H9 (cell line): ENCODE measurements at regions not wholly inside any gene's neighbourhood (a gene's known extent, or its start where the extent isn't known, plus 50 kb on each side); places are given as distances from the start of the nearest gene placed in this dataset.

Experiments used
- DNase-seq: peaks from one replicate; pipeline ENCODE4 v3.0.0-alpha.2; 2017
- H2AFZ ChIP-seq: one replicate; pipeline ENCODE4 v1.6.1; 2013; ENCODE audit warnings: mild to moderate bottlenecking, low read length, control low read depth, moderate library complexity
- H2AK5ac ChIP-seq: 2 replicates; pipeline ENCODE4 v1.6.1; 2013; ENCODE audit warnings: low read length, control low read depth, mixed read lengths; ENCODE audit not compliant: insufficient read length
- H2BK120ac ChIP-seq: one replicate; pipeline ENCODE4 v1.6.1; 2013; ENCODE audit warnings: low read depth, mild to moderate bottlenecking, low read length, control low read depth, inconsistent platforms; ENCODE audit not compliant: poor library complexity, severe bottlenecking
- H2BK12ac ChIP-seq: 2 replicates; pipeline ENCODE4 v1.6.1; 2013; ENCODE audit warnings: low read length, control low read depth, mixed read lengths, low read depth; ENCODE audit not compliant: insufficient read length
- H2BK15ac ChIP-seq: 2 replicates; pipeline ENCODE4 v1.6.1; 2013; ENCODE audit warnings: low read depth, low read length, control low read depth
- H2BK20ac ChIP-seq: one replicate; pipeline ENCODE4 v1.6.1; 2013; ENCODE audit warnings: low read depth, mild to moderate bottlenecking, low read length, control low read depth, inconsistent platforms; ENCODE audit not compliant: poor library complexity, severe bottlenecking
- H2BK5ac ChIP-seq: 2 replicates; pipeline ENCODE4 v1.6.1; 2013; ENCODE audit warnings: low read length, control low read depth, mixed read lengths; ENCODE audit not compliant: insufficient read length
- H3K14ac ChIP-seq: 2 replicates; pipeline ENCODE4 v1.6.1; 2013; ENCODE audit warnings: low read length, control low read depth; ENCODE audit not compliant: insufficient read depth
- H3K18ac ChIP-seq: 2 replicates; pipeline ENCODE4 v1.6.1; 2013; ENCODE audit warnings: low read depth, mild to moderate bottlenecking, mixed read lengths, low read length, control low read depth; ENCODE audit not compliant: insufficient read length
- H3K23ac ChIP-seq: 2 replicates; pipeline ENCODE4 v1.6.1; 2013; ENCODE audit warnings: low read length, control low read depth, mixed read lengths, low read depth; ENCODE audit not compliant: insufficient read length
- H3K23me2 ChIP-seq: 2 replicates; pipeline ENCODE4 v1.6.1; 2013; ENCODE audit warnings: low read depth, mild to moderate bottlenecking, mixed read lengths, low read length, control low read depth; ENCODE audit not compliant: insufficient read length, poor library complexity, severe bottlenecking
- H3K27ac ChIP-seq: 2 replicates; pipeline ENCODE4 v1.5.1; 2013; ENCODE audit warnings: low read length, control low read depth, mixed read lengths, low read depth; ENCODE audit not compliant: insufficient read length
- H3K27me3 ChIP-seq: 2 replicates; pipeline ENCODE4 v1.6.1; 2013; ENCODE audit warnings: low read length, control low read depth, inconsistent platforms; ENCODE audit not compliant: insufficient read depth
- H3K4ac ChIP-seq: 2 replicates; pipeline ENCODE4 v1.6.1; 2013; ENCODE audit warnings: low read depth, mild to moderate bottlenecking, control low read depth, inconsistent platforms, low read length, moderate library complexity
- H3K4me1 ChIP-seq: 2 replicates; pipeline ENCODE4 v1.6.1; 2013; ENCODE audit warnings: low read length, control low read depth, inconsistent platforms; ENCODE audit not compliant: insufficient read depth
- H3K4me2 ChIP-seq: 2 replicates; pipeline ENCODE4 v1.6.1; 2013; ENCODE audit warnings: low read length, control low read depth, mixed read lengths; ENCODE audit not compliant: insufficient read length, insufficient read depth
- H3K56ac ChIP-seq: 2 replicates; pipeline ENCODE4 v1.6.1; 2013; ENCODE audit warnings: low read depth, mild to moderate bottlenecking, mixed read lengths, low read length, control low read depth; ENCODE audit not compliant: insufficient read length
- H3K79me1 ChIP-seq: 2 replicates; pipeline ENCODE4 v1.6.1; 2013; ENCODE audit warnings: low read depth, mild to moderate bottlenecking, moderate library complexity, low read length, control low read depth, inconsistent platforms; ENCODE audit not compliant: insufficient read depth, poor library complexity, severe bottlenecking
- H3K79me2 ChIP-seq: 2 replicates; pipeline ENCODE4 v1.6.1; 2013; ENCODE audit warnings: low read length, control low read depth, inconsistent platforms; ENCODE audit not compliant: insufficient read depth
- H3K9ac ChIP-seq: 2 replicates; pipeline ENCODE4 v1.6.1; 2013; ENCODE audit warnings: low read length, control low read depth, mixed read lengths; ENCODE audit not compliant: insufficient read length; ENCODE audit errors: extremely low read depth
- H3K9me3 ChIP-seq: one replicate; pipeline ENCODE4 v1.6.1; 2013; ENCODE audit warnings: low read depth, low read length, inconsistent platforms; ENCODE audit not compliant: control insufficient read depth
- H3T11ph ChIP-seq: one replicate; pipeline ENCODE4 v1.6.1; 2013; ENCODE audit warnings: mild to moderate bottlenecking, low read length, control low read depth, inconsistent platforms
- H4K20me1 ChIP-seq: one replicate; pipeline ENCODE4 v1.6.1; 2013; ENCODE audit not compliant: control insufficient read depth, insufficient read length, insufficient read depth
- H4K5ac ChIP-seq: 2 replicates; pipeline ENCODE4 v1.6.1; 2013; ENCODE audit warnings: low read depth, mild to moderate bottlenecking, mixed read lengths, low read length, control low read depth; ENCODE audit not compliant: insufficient read length
- H4K8ac ChIP-seq: replicated peaks from 2 replicates; pipeline ENCODE4 v1.6.1; 2013; ENCODE audit warnings: low read length, control low read depth, mixed read lengths, low read depth; ENCODE audit not compliant: insufficient read length
- H4K91ac ChIP-seq: 2 replicates; pipeline ENCODE4 v1.6.1; 2013; ENCODE audit warnings: low read depth, mild to moderate bottlenecking, moderate library complexity, mixed read lengths, low read length, control low read depth; ENCODE audit not compliant: insufficient read length
- H3K27ac Mint-ChIP-seq, 3 experiments: 2 replicates in 2 of 3; 3 replicates in 1 of 3; pipeline ENCODE4 v1.8.0; 2020 to 2021; ENCODE audit warnings: mixed read lengths in 3 of 3, mild to moderate bottlenecking in 1 of 3, moderate library complexity in 1 of 3
- H3K27me3 Mint-ChIP-seq: 2 replicates; pipeline ENCODE4 v1.8.0; 2021; ENCODE audit warnings: low read depth, mild to moderate bottlenecking, moderate library complexity, mixed read lengths
- H3K36me3 Mint-ChIP-seq, 3 experiments: 2 replicates in 2 of 3; 3 replicates in 1 of 3; pipeline ENCODE4 v1.8.0; 2020 to 2021; ENCODE audit warnings: low read depth in 3 of 3, mixed read lengths in 3 of 3; ENCODE audit not compliant: insufficient read depth in 1 of 3
- H3K4me1 Mint-ChIP-seq, 2 experiments: 2 replicates each; pipeline ENCODE4 v1.8.0; 2020; ENCODE audit warnings: mixed read lengths in 2 of 2
- H3K4me3 Mint-ChIP-seq, 2 experiments: 2 replicates in 1 of 2; 3 replicates in 1 of 2; pipeline ENCODE4 v1.8.0; 2020 to 2021; ENCODE audit warnings: mild to moderate bottlenecking in 2 of 2, mixed read lengths in 2 of 2, moderate library complexity in 1 of 2
- H3K9me3 Mint-ChIP-seq, 2 experiments: 2 replicates in 1 of 2; 3 replicates in 1 of 2; pipeline ENCODE4 v1.8.0; 2020; ENCODE audit warnings: mild to moderate bottlenecking in 2 of 2, mixed read lengths in 2 of 2, moderate library complexity in 1 of 2
- CTCF ChIP-seq: fragments of 200-600 bp; sonication (generic); conservative IDR thresholded peaks from 3 replicates; pipeline ENCODE4 v1.8.0; 2021; ENCODE audit warnings: antibody characterized with exemption, mild to moderate bottlenecking
- WGBS: extraction: QIAGEN DNeasy Blood & Tissue Kit; methylation state at CpG from one replicate; pipeline ENCODE4 v1.1.7; 2013; ENCODE audit warnings: missing lambda C conversion rate, low lambda C conversion rate, mixed read lengths; ENCODE audit not compliant: insufficient read length; ENCODE audit errors: extremely low coverage; 5-methylcytosine and 5-hydroxymethylcytosine counted together

GRCh38 chr9:90540734-90541133 lies 101.9 kb downstream of the DIRAS2 start:
- H3T11ph ChIP-seq: no peak overlapping the region
- H4K20me1 ChIP-seq: no peaks in the 10 kb centered on the region
- H3K4me1 ChIP-seq: 0 out of 2 replicates have a peak, but pooled peaks cover 2% of the 10 kb centered on the region
- WGBS: no CpG with 5 or more reads among the region's 1 CpG
- Mint-ChIP-seq H3K27ac (no peak overlapping the region), H3K27me3 (no peaks in the 10 kb centered on the region), H3K4me3 (no peak overlapping the region), H3K36me3 (no peaks in the 10 kb centered on the region), H3K9me3 (no peaks in the 10 kb centered on the region; a peak in 1 of 5 replicates), H3K4me1 (peaks cover 16 to 17% of the 10 kb centered on the region in 2 experiments)
- H3K9me3 ChIP-seq: no peaks in the 10 kb centered on the region
- no peak overlapping the region for H4K5ac ChIP-seq
- no peak overlapping the region for H3K4me2 ChIP-seq
- no peaks in the 10 kb centered on the region for H3K23me2 ChIP-seq
- no peaks in the 10 kb centered on the region for H3K27me3 ChIP-seq
- DNase-seq: no peak
- no peak for TF ChIP-seq CTCF
- H3K23ac ChIP-seq: no peak overlapping the region
- no peak overlapping the region for H2BK20ac ChIP-seq
- no peak overlapping the region for H2BK12ac ChIP-seq
- H4K8ac ChIP-seq: no peak overlapping the region
- H4K91ac ChIP-seq: no peak overlapping the region
- H2AFZ ChIP-seq: no peak overlapping the region
- no peak overlapping the region for H3K9ac ChIP-seq
- no peaks in the 10 kb centered on the region for H3K79me2 ChIP-seq
- no peaks in the 10 kb centered on the region for H3K79me1 ChIP-seq
- no peak overlapping the region for H2BK15ac ChIP-seq
- H3K18ac ChIP-seq: no peak overlapping the region
- H2BK120ac ChIP-seq: no peak overlapping the region
- H3K14ac ChIP-seq: no peak overlapping the region
- H3K4ac ChIP-seq: no peak overlapping the region
- no peak overlapping the region for H3K27ac ChIP-seq
- H2BK5ac ChIP-seq: no peak overlapping the region
- H3K56ac ChIP-seq: no peak overlapping the region
- H2AK5ac ChIP-seq: no peak overlapping the region
